ENCODE measurements at regions not wholly inside any gene's neighbourhood (a gene's known extent, or its start where the extent isn't known, plus 50 kb on each side); places are given as distances from the start of the nearest gene placed in this dataset.
A peak's percentile ranks its signal among the peaks of the same experiment; 100 is the strongest.
"Not testable (repeated sequence)": the region's sequence is repeated elsewhere in the genome, so short reads cannot be mapped to it uniquely, and the experiment has no call there.

- DNase-seq (ENCODE audit: low read depth in 2 of 2): peak; percentile 32 to 75
These were observed 381.1 kb upstream of the RASGRP1 start for GRCh38 chr15:38945551-38946298.

GRCh38 chr15:38954090-38954489 lies 389.5 kb upstream of the RASGRP1 start:
- no peak for DNase-seq (ENCODE audit: low read depth in 2 of 2)

GRCh38 chr15:38961456-38961855 lies 396.8 kb upstream of the RASGRP1 start:
- no peak for DNase-seq (ENCODE audit: low read depth in 2 of 2)

- DNase-seq (ENCODE audit: low read depth in 2 of 2): no peak
These were observed 397.3 kb upstream of the RASGRP1 start for GRCh38 chr15:38961931-38962330.

GRCh38 chr15:38972831-38973230 lies 408.2 kb upstream of the RASGRP1 start:
- no peak for DNase-seq (ENCODE audit: low read depth in 2 of 2)

- no peak for DNase-seq (ENCODE audit: low read depth in 2 of 2)
These were observed 410.8 kb upstream of the RASGRP1 start for GRCh38 chr15:38975282-38975990.

GRCh38 chr15:38991126-38991525 lies 426.5 kb upstream of the RASGRP1 start:
- peak; percentile 78 to 86 for DNase-seq (ENCODE audit: low read depth in 2 of 2)

GRCh38 chr15:38991701-38992100 lies 427.1 kb upstream of the RASGRP1 start:
- peak in 1 of 2 donors; percentile 44 for DNase-seq (ENCODE audit: low read depth in 2 of 2)

- DNase-seq (ENCODE audit: low read depth in 2 of 2): no peak
These were observed 427.9 kb upstream of the RASGRP1 start for GRCh38 chr15:38992506-38992905.

GRCh38 chr15:38992930-38993329 lies 428.3 kb upstream of the RASGRP1 start:
- DNase-seq (ENCODE audit: low read depth in 2 of 2): no peak

- DNase-seq (ENCODE audit: low read depth in 2 of 2): peak; percentile 43 to 64
These were observed 429.7 kb upstream of the RASGRP1 start for GRCh38 chr15:38994310-38994709.

GRCh38 chr15:38996111-38996631 lies 431.6 kb upstream of the RASGRP1 start:
- DNase-seq (ENCODE audit: low read depth in 2 of 2): peak; percentile 88 to 98

GRCh38 chr15:38997841-38998240 lies 433.2 kb upstream of the RASGRP1 start:
- no peak for DNase-seq (ENCODE audit: low read depth in 2 of 2)

GRCh38 chr15:39000008-39000734 lies 435.6 kb upstream of the RASGRP1 start:
- no peak for DNase-seq (ENCODE audit: low read depth in 2 of 2)

GRCh38 chr15:39009740-39010139 lies 445.1 kb upstream of the RASGRP1 start:
- no peak for DNase-seq (ENCODE audit: low read depth in 2 of 2)

- DNase-seq (ENCODE audit: low read depth in 2 of 2): not testable (repeated sequence)
These were observed 446.5 kb upstream of the RASGRP1 start for GRCh38 chr15:39011066-39011465.

GRCh38 chr15:39013262-39013661 lies 448.6 kb upstream of the RASGRP1 start:
- DNase-seq (ENCODE audit: low read depth in 2 of 2): no peak

GRCh38 chr15:39014682-39015081 lies 450.1 kb upstream of the RASGRP1 start:
- DNase-seq (ENCODE audit: low read depth in 2 of 2): no peak

- no peak for DNase-seq (ENCODE audit: low read depth in 2 of 2)
These were observed 452.1 kb upstream of the RASGRP1 start for GRCh38 chr15:39016706-39017105.

- DNase-seq (ENCODE audit: low read depth in 2 of 2): peak in 1 of 2 donors; percentile 51
These were observed 454.4 kb upstream of the RASGRP1 start for GRCh38 chr15:39018966-39019365.

- no peak for DNase-seq (ENCODE audit: low read depth in 2 of 2)
These were observed 456.7 kb upstream of the RASGRP1 start for GRCh38 chr15:39021341-39021740.
